ENCODE measurements at regions not wholly inside any gene's neighbourhood (a gene's known extent, or its start where the extent isn't known, plus 50 kb on each side); places are given as distances from the start of the nearest gene placed in this dataset.

DNA sequence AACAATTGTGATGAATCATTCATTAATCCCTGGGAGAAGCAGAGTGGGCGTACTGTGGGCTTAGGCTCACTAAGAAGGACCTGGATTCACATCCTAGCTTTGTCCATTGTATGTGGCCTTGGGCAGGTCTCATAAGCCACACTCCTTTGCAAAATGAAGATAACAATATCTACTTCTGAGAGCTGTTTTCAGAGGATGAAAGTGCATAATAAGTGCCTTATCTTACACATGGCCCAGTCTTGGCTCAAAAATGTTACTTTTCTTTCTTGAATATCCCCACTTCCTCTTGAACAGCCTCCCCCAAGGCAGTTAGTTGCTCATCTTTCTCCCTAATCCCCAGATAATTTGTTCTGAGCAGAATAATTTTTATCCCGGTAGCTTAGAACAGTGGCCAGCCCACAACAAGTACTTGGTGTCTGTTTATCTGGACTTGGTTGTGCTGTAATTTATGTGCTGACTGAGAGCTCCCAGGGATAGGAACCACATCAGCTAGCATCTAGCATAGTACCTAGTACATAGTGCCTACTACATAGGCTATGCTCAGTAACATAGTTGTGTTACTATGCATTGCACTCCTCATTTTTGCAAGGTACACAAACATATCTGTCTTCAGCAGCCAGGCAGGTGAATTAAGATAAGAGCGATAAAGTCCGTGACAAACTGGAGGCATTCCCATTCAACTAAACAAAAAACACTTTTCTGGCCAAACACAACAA, 61.7 kb upstream of the NUDT4 start:
- H3K4me1 ChIP-seq = no peaks in the 10 kb centered on the region
- no peaks in the 10 kb centered on the region for H3K9me3 ChIP-seq
- no peak overlapping the region for H3K27ac ChIP-seq
- H3K36me3 ChIP-seq = no peaks in the 10 kb centered on the region
- H3K4me3 ChIP-seq = no peak overlapping the region
- TF ChIP-seq, protein P1, sequence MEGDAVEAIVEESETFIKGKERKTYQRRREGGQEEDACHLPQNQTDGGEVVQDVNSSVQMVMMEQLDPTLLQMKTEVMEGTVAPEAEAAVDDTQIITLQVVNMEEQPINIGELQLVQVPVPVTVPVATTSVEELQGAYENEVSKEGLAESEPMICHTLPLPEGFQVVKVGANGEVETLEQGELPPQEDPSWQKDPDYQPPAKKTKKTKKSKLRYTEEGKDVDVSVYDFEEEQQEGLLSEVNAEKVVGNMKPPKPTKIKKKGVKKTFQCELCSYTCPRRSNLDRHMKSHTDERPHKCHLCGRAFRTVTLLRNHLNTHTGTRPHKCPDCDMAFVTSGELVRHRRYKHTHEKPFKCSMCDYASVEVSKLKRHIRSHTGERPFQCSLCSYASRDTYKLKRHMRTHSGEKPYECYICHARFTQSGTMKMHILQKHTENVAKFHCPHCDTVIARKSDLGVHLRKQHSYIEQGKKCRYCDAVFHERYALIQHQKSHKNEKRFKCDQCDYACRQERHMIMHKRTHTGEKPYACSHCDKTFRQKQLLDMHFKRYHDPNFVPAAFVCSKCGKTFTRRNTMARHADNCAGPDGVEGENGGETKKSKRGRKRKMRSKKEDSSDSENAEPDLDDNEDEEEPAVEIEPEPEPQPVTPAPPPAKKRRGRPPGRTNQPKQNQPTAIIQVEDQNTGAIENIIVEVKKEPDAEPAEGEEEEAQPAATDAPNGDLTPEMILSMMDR (IDR thresholded peaks at IDR 0.05) = no peak
- intact Hi-C loops (cut with DNase I) = no loop called here
- no peak for DNase-seq (ENCODE audit: low spot score in 2 of 2)
- no peaks in the 10 kb centered on the region for H3K27me3 ChIP-seq

- Histone ChIP-seq H3K27me3 (no peaks in the 10 kb centered on the region), H3K4me1 (no peaks in the 10 kb centered on the region), H3K9me3 (no peaks in the 10 kb centered on the region), H3K27ac (no peak overlapping the region), H3K4me3 (no peak overlapping the region), H3K36me3 (no peaks in the 10 kb centered on the region)
- intact Hi-C loops (cut with DNase I) = no loop called here
- TF ChIP-seq, protein P1 (IDR thresholded peaks at IDR 0.05) = no peak
- DNase-seq (ENCODE audit: low spot score in 2 of 2) = no peak
Measured at GRCh38 chr12:93316623-93316971, 61.1 kb upstream of the NUDT4 start.

GRCh38 chr12:93317227-93317626, 60.5 kb upstream of the NUDT4 start:
- TF ChIP-seq, protein P1 (IDR thresholded peaks at IDR 0.05) = no peak
- Histone ChIP-seq H3K27me3 (no peaks in the 10 kb centered on the region), H3K9me3 (no peaks in the 10 kb centered on the region), H3K36me3 (no peaks in the 10 kb centered on the region), H3K27ac (no peak overlapping the region), H3K4me1 (no peaks in the 10 kb centered on the region), H3K4me3 (no peak overlapping the region)
- intact Hi-C loops (cut with DNase I) = no loop called here
- no peak for DNase-seq (ENCODE audit: low spot score in 2 of 2)

- intact Hi-C loops (cut with DNase I) = no loop called here
- Histone ChIP-seq H3K4me3 (no peak overlapping the region), H3K36me3 (no peaks in the 10 kb centered on the region), H3K9me3 (no peaks in the 10 kb centered on the region), H3K27ac (no peak overlapping the region), H3K27me3 (no peaks in the 10 kb centered on the region), H3K4me1 (no peaks in the 10 kb centered on the region)
- TF ChIP-seq, protein P1 (IDR thresholded peaks at IDR 0.05) = no peak
- no peak for DNase-seq (ENCODE audit: low spot score in 2 of 2)
Measured at GRCh38 chr12:93318720-93319522, 58.8 kb upstream of the NUDT4 start.

DNA sequence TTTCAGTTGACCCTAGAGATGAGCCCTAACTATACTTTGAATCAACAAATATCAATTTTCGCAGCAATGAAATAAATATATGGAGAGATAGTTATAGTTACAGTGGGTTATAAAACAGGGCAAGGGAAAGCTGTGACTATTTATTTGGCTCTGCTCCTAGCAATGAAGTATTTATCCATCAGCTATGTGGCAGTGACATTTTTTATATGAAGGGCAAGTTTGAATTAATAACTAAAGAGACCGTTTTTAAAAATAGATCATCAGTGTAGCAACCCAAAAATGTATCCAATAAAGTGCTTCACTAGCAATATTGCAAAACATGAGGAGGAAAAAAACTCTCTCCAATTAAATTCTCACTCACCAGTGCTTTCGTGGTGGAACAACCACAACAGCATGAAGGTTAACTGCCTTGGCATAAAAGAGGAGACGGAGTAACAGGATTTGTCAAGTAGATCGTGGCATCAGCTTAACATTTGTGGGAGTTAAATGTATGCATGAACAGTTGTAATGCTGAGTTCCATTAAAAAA, 58.1 kb upstream of the NUDT4 start:
- H3K27ac ChIP-seq = no peak overlapping the region
- H3K4me3 ChIP-seq = no peak overlapping the region
- no peaks in the 10 kb centered on the region for H3K27me3 ChIP-seq
- H3K9me3 ChIP-seq = no peaks in the 10 kb centered on the region
- TF ChIP-seq, protein P1 (IDR thresholded peaks at IDR 0.05) = no peak
- H3K36me3 ChIP-seq = no peaks in the 10 kb centered on the region
- no peak for DNase-seq (ENCODE audit: low spot score in 2 of 2)
- no peaks in the 10 kb centered on the region for H3K4me1 ChIP-seq
- intact Hi-C loops (cut with DNase I) = no loop called here
